HEK293 (cell line): ENCODE measurements at regions not wholly inside any gene's neighbourhood (a gene's known extent, or its start where the extent isn't known, plus 50 kb on each side); places are given as distances from the start of the nearest gene placed in this dataset.

Experiments
- MYNN ChIP-seq: fragments of 450-650 bp; formaldehyde crosslinking; IDR thresholded peaks from 2 replicates; pipeline ENCODE4 v1.5.1; 2016; ENCODE audit warnings: missing biosample characterization, missing genetic modification characterization, borderline replicate concordance
- ZNF274 ChIP-seq, 2 experiments: fragments of 200-500 bp in 1 of 2; fragments of 450-650 bp in 1 of 2; sonication (Bioruptor generic) in 1 of 2; formaldehyde crosslinking in 1 of 2; IDR thresholded peaks; 2 replicates each; pipeline versions ENCODE4 v1.5.1 to v1.6.1; 2014 to 2016; ENCODE audit warnings: borderline replicate concordance in 1 of 2, inconsistent platforms in 1 of 2, low read length in 1 of 2, missing biosample characterization in 1 of 2, missing genetic modification characterization in 1 of 2
- ZNF423 ChIP-seq: fragments of 450-650 bp; formaldehyde crosslinking; IDR thresholded peaks from 2 replicates; pipeline ENCODE4 v1.5.1; 2016; ENCODE audit warnings: missing biosample characterization, missing genetic modification characterization
- ZNF501 ChIP-seq: fragments of 450-650 bp; formaldehyde crosslinking; IDR thresholded peaks from 2 replicates; pipeline ENCODE4 v1.5.1; 2016; ENCODE audit warnings: missing biosample characterization, missing genetic modification characterization
- ZNF521 ChIP-seq: fragments of 450-650 bp; formaldehyde crosslinking; IDR thresholded peaks from 2 replicates; pipeline ENCODE4 v1.5.1; 2017; ENCODE audit warnings: missing biosample characterization, mild to moderate bottlenecking, missing genetic modification characterization
- ZNF600 ChIP-seq: fragments of 450-650 bp; formaldehyde crosslinking; IDR thresholded peaks from 2 replicates; pipeline ENCODE4 v1.5.1; 2016; ENCODE audit warnings: missing biosample characterization, missing genetic modification characterization
- ZNF792 ChIP-seq: fragments of 450-650 bp; formaldehyde crosslinking; IDR thresholded peaks from 2 replicates; pipeline ENCODE4 v1.5.1; 2016; ENCODE audit warnings: missing biosample characterization, missing genetic modification characterization
- TF ChIP-seq, protein P1 (sequence below): fragments of 450-650 bp; formaldehyde crosslinking; IDR thresholded peaks from 2 replicates; pipeline ENCODE4 v1.5.1; 2016; ENCODE audit warnings: missing biosample characterization, missing genetic modification characterization
- TF ChIP-seq, protein P2 (sequence below): fragments of 450-650 bp; formaldehyde crosslinking; IDR thresholded peaks from 2 replicates; pipeline ENCODE4 v1.5.1; 2016; ENCODE audit warnings: missing biosample characterization, missing genetic modification characterization
- TF ChIP-seq, protein P3 (sequence below): fragments of 450-650 bp; formaldehyde crosslinking; IDR thresholded peaks from 2 replicates; pipeline ENCODE4 v1.5.1; 2016; ENCODE audit warnings: missing biosample characterization, missing genetic modification characterization

DNA sequence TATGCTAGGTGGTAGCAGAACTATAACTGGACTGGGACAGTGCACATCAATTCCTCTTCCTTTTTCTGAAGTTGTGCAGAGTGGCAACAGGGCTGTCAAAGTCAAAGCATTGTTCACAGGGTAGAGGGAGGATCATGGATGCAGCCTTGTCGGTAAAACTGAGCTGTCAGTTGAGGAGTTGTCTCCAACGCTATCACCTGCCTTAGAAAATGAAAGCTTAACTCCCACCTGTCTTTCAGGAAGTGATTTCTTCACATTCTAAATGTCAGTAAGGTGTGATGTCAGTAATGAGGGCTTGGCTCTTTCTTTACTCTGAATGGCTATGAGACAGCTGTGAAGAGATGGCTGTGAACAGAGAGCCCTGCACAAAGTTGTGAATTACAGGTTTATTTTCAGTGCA is 66.4 kb upstream of the BANK1 start:
- TF ChIP-seq ZNF423 (tag by site-specific recombination), result no peak
- no peak for TF ChIP-seq ZNF274 (IDR thresholded peaks at IDR 0.05; ENCODE audit: low read length)
- no peak for TF ChIP-seq ZNF274 (tag by site-specific recombination; IDR thresholded peaks at IDR 0.05; ENCODE audit: borderline replicate concordance)
- TF ChIP-seq, protein P1, sequence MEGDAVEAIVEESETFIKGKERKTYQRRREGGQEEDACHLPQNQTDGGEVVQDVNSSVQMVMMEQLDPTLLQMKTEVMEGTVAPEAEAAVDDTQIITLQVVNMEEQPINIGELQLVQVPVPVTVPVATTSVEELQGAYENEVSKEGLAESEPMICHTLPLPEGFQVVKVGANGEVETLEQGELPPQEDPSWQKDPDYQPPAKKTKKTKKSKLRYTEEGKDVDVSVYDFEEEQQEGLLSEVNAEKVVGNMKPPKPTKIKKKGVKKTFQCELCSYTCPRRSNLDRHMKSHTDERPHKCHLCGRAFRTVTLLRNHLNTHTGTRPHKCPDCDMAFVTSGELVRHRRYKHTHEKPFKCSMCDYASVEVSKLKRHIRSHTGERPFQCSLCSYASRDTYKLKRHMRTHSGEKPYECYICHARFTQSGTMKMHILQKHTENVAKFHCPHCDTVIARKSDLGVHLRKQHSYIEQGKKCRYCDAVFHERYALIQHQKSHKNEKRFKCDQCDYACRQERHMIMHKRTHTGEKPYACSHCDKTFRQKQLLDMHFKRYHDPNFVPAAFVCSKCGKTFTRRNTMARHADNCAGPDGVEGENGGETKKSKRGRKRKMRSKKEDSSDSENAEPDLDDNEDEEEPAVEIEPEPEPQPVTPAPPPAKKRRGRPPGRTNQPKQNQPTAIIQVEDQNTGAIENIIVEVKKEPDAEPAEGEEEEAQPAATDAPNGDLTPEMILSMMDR, result no peak
- TF ChIP-seq ZNF521 (tag by site-specific recombination), result no peak
- TF ChIP-seq, protein P2, sequence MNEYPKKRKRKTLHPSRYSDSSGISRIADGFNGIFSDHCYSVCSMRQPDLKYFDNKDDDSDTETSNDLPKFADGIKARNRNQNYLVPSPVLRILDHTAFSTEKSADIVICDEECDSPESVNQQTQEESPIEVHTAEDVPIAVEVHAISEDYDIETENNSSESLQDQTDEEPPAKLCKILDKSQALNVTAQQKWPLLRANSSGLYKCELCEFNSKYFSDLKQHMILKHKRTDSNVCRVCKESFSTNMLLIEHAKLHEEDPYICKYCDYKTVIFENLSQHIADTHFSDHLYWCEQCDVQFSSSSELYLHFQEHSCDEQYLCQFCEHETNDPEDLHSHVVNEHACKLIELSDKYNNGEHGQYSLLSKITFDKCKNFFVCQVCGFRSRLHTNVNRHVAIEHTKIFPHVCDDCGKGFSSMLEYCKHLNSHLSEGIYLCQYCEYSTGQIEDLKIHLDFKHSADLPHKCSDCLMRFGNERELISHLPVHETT (tag by site-specific recombination), result no peak
- TF ChIP-seq ZNF600, result no peak
- no peak for TF ChIP-seq ZNF501 (tag by site-specific recombination)
- TF ChIP-seq, protein P3, sequence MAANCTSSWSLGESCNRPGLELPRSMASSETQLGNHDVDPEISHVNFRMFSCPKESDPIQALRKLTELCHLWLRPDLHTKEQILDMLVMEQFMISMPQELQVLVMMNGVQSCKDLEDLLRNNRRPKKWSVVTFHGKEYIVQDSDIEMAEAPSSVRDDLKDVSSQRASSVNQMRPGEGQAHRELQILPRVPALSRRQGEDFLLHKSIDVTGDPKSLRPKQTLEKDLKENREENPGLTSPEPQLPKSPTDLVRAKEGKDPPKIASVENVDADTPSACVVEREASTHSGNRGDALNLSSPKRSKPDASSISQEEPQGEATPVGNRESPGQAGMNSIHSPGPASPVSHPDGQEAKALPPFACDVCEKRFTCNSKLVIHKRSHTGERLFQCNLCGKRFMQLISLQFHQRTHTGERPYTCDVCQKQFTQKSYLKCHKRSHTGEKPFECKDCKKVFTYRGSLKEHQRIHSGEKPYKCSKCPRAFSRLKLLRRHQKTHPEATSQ (tag by site-specific recombination), result no peak
- no peak for TF ChIP-seq MYNN
- no peak for TF ChIP-seq ZNF792 (tag by site-specific recombination)
